Left lobe of liver (tissue), 2 donors: ENCODE measurements at regions not wholly inside any gene's neighbourhood (a gene's known extent, or its start where the extent isn't known, plus 50 kb on each side); places are given as distances from the start of the nearest gene placed in this dataset.

ENCODE experiments used
- ATAC-seq: fragments of 200-7000 bp; cut with Tn5 transposase; one replicate; pipeline ENCODE4 v1.9.1; 2020; ENCODE audit warnings: mild to moderate bottlenecking, moderate library complexity
- DNase-seq: peaks from one replicate; pipeline ENCODE4 v3.0.0-alpha.2; 2020; ENCODE audit warnings: low spot score
- donor health status: DM: no; HTN: no; CAD: no; lungs with moderate emphysema.
- donor health status: DM: no; HTN: yes; CAD: no.

- no peak for DNase-seq
- no peak for ATAC-seq
Measured at GRCh38 chr18:78645216-78645615, 334.4 kb upstream of the SALL3 start.

GRCh38 chr18:78647018-78647417, 332.6 kb upstream of the SALL3 start:
- no peak for DNase-seq
- no peak for ATAC-seq

- no peak for DNase-seq
- no peak for ATAC-seq
Measured at GRCh38 chr18:78649421-78649820, 330.2 kb upstream of the SALL3 start.

- no peak for ATAC-seq
- DNase-seq, result no peak
Measured at GRCh38 chr18:78650926-78651325, 328.7 kb upstream of the SALL3 start.

- no peak for ATAC-seq
- no peak for DNase-seq
Measured at GRCh38 chr18:78652001-78652545, 327.5 kb upstream of the SALL3 start.

- ATAC-seq, result no peak
- DNase-seq, result no peak
Measured at GRCh38 chr18:78655921-78656320, 323.7 kb upstream of the SALL3 start.

GRCh38 chr18:78656346-78656925, 323.2 kb upstream of the SALL3 start:
- DNase-seq, result no peak

GRCh38 chr18:78658531-78658930, 321.1 kb upstream of the SALL3 start:
- ATAC-seq (no peak), DNase-seq (no peak)

More at GRCh38 chr18:78656346-78656925, 323.2 kb upstream of the SALL3 start:
- no peak for ATAC-seq

GRCh38 chr18:78659057-78659456, 320.6 kb upstream of the SALL3 start:
- DNase-seq (no peak), ATAC-seq (no peak)

- ATAC-seq (peak; percentile 43), DNase-seq (no peak)
Measured at GRCh38 chr18:78659748-78660147, 319.9 kb upstream of the SALL3 start.

GRCh38 chr18:78660311-78660710, 319.3 kb upstream of the SALL3 start:
- ATAC-seq, result no peak
- DNase-seq, result no peak

- ATAC-seq (no peak), DNase-seq (no peak)
Measured at GRCh38 chr18:78661316-78661715, 318.3 kb upstream of the SALL3 start.

- DNase-seq, result no peak
- ATAC-seq, result no peak
Measured at GRCh38 chr18:78662879-78663278, 316.7 kb upstream of the SALL3 start.

GRCh38 chr18:78664048-78664447, 315.6 kb upstream of the SALL3 start:
- ATAC-seq, result no peak
- DNase-seq, result no peak

GRCh38 chr18:78664848-78665247, 314.8 kb upstream of the SALL3 start:
- ATAC-seq, result no peak
- no peak for DNase-seq

- no peak for ATAC-seq
- no peak for DNase-seq
Measured at GRCh38 chr18:78665644-78666043, 314.0 kb upstream of the SALL3 start.

GRCh38 chr18:78666666-78667335, 312.8 kb upstream of the SALL3 start:
- ATAC-seq, result no peak

GRCh38 chr18:78670778-78671391, 308.7 kb upstream of the SALL3 start:
- ATAC-seq (no peak), DNase-seq (no peak)

More at GRCh38 chr18:78666666-78667335, 312.8 kb upstream of the SALL3 start:
- DNase-seq, result no peak

- DNase-seq (no peak), ATAC-seq (no peak)
Measured at GRCh38 chr18:78671551-78671950, 308.1 kb upstream of the SALL3 start.

- ATAC-seq (no peak), DNase-seq (no peak)
Measured at GRCh38 chr18:78672862-78673446, 306.7 kb upstream of the SALL3 start.

- no peak for ATAC-seq
- no peak for DNase-seq
Measured at GRCh38 chr18:78673516-78674321, 305.9 kb upstream of the SALL3 start.
